Astrocyte (in vitro differentiated cells and primary cell): ENCODE measurements at regions not wholly inside any gene's neighbourhood (a gene's known extent, or its start where the extent isn't known, plus 50 kb on each side); places are given as distances from the start of the nearest gene placed in this dataset.

ENCODE experiments used
- DNase-seq: peaks from one replicate; pipeline ENCODE4 v3.0.0-alpha.2; 2010; ENCODE audit warnings: low read depth
- FAIRE-seq: peaks from 2 replicates; lab custom pipeline; 2011; peaks lifted over from hg19 to GRCh38; lab: Jason Lieb, UNC
- H2AFZ ChIP-seq: 2 replicates; pipeline ENCODE4 v1.6.0; 2012; ENCODE audit warnings: low read depth, low read length, inconsistent platforms
- H3K27ac ChIP-seq: 2 replicates; pipeline ENCODE4 v1.5.1; 2011; ENCODE audit warnings: low read depth, low read length, inconsistent platforms
- H3K27me3 ChIP-seq: 2 replicates; pipeline ENCODE4 v1.6.0; 2011; ENCODE audit warnings: low read length, inconsistent platforms; ENCODE audit not compliant: insufficient read depth
- H3K36me3 ChIP-seq: 2 replicates; pipeline ENCODE4 v1.5.1; 2011; ENCODE audit warnings: low read length, inconsistent platforms; ENCODE audit not compliant: insufficient read depth
- H3K4me1 ChIP-seq: 2 replicates; pipeline ENCODE4 v1.5.1; 2011; ENCODE audit warnings: low read length, inconsistent platforms; ENCODE audit not compliant: insufficient read depth
- H3K4me2 ChIP-seq: 2 replicates; pipeline ENCODE4 v1.6.0; 2012; ENCODE audit warnings: low read length, inconsistent platforms
- H3K4me3 ChIP-seq: 2 replicates; pipeline ENCODE4 v1.5.1; 2011; ENCODE audit warnings: low read depth, mild to moderate bottlenecking, low read length, inconsistent platforms; ENCODE audit not compliant: insufficient read depth
- H3K79me2 ChIP-seq: 2 replicates; pipeline ENCODE4 v1.6.0; 2012; ENCODE audit warnings: mild to moderate bottlenecking, low read length, inconsistent platforms; ENCODE audit not compliant: insufficient read depth
- H3K9ac ChIP-seq: 2 replicates; pipeline ENCODE4 v1.6.0; 2012; ENCODE audit warnings: mild to moderate bottlenecking, low read length, inconsistent platforms
- H3K9me3 ChIP-seq: 2 replicates; pipeline ENCODE4 v1.5.1; 2012; ENCODE audit warnings: low read depth, mild to moderate bottlenecking, low read length, inconsistent platforms; ENCODE audit not compliant: insufficient read depth
- H4K20me1 ChIP-seq: 2 replicates; pipeline ENCODE4 v1.6.0; 2012; ENCODE audit warnings: low read length, inconsistent platforms; ENCODE audit not compliant: insufficient read depth
- H3K27ac Mint-ChIP-seq: one replicate; pipeline ENCODE4 v1.8.0; 2021; ENCODE audit warnings: mild to moderate bottlenecking, mixed read lengths; ENCODE audit not compliant: unreplicated experiment
- H3K27me3 Mint-ChIP-seq: one replicate; pipeline ENCODE4 v1.8.0; 2021; ENCODE audit warnings: low read depth, mixed read lengths; ENCODE audit not compliant: unreplicated experiment
- H3K36me3 Mint-ChIP-seq: one replicate; pipeline ENCODE4 v1.8.0; 2021; ENCODE audit warnings: low read depth, mixed read lengths; ENCODE audit not compliant: unreplicated experiment
- H3K4me1 Mint-ChIP-seq: one replicate; pipeline ENCODE4 v1.8.0; 2021; ENCODE audit warnings: low read depth, mixed read lengths; ENCODE audit not compliant: unreplicated experiment
- H3K4me3 Mint-ChIP-seq: one replicate; pipeline ENCODE4 v1.8.0; 2021; ENCODE audit warnings: mild to moderate bottlenecking, moderate library complexity, mixed read lengths; ENCODE audit not compliant: unreplicated experiment
- H3K9me3 Mint-ChIP-seq: one replicate; pipeline ENCODE4 v1.8.0; 2021; ENCODE audit warnings: mild to moderate bottlenecking, mixed read lengths; ENCODE audit not compliant: unreplicated experiment
- CTCF ChIP-seq: IDR thresholded peaks from 2 replicates; pipeline ENCODE4 v1.5.1; 2011; ENCODE audit warnings: low read depth, mild to moderate bottlenecking, inconsistent platforms, low read length, moderate library complexity; ENCODE audit not compliant: insufficient read depth
- EZH2 ChIP-seq: IDR thresholded peaks from 2 replicates; pipeline ENCODE4 v1.6.1; 2012; ENCODE audit warnings: mild to moderate bottlenecking, low read length, inconsistent platforms; ENCODE audit not compliant: insufficient read depth

GRCh38 chr6:100099189-100100074, 105.4 kb upstream of the MCHR2 start:
- Mint-ChIP-seq H3K4me3 (no peak overlapping the region), H3K9me3 (no peaks in the 10 kb centered on the region), H3K27me3 (no peaks in the 10 kb centered on the region), H3K27ac (no peak overlapping the region), H3K4me1 (peaks cover 5% of the 10 kb centered on the region), H3K36me3 (no peaks in the 10 kb centered on the region)
- no peak overlapping the region for H2AFZ ChIP-seq
- H3K27ac ChIP-seq = no peak overlapping the region
- peaks cover 6% of the 10 kb centered on the region for H3K27me3 ChIP-seq
- no peak overlapping the region for H3K4me2 ChIP-seq
- H3K36me3 ChIP-seq = no peaks in the 10 kb centered on the region
- no peak for TF ChIP-seq EZH2
- TF ChIP-seq CTCF = peak; percentile 51
- no peak overlapping the region for H3K4me3 ChIP-seq
- no peaks in the 10 kb centered on the region for H3K4me1 ChIP-seq
- DNase-seq (no peak), FAIRE-seq (no peak)
- no peaks in the 10 kb centered on the region for H4K20me1 ChIP-seq
- H3K79me2 ChIP-seq = no peaks in the 10 kb centered on the region
- no peak overlapping the region for H3K9ac ChIP-seq
- no peaks in the 10 kb centered on the region for H3K9me3 ChIP-seq

- Histone ChIP-seq H3K27ac (no peak overlapping the region), H4K20me1 (no peaks in the 10 kb centered on the region), H3K4me2 (no peak overlapping the region), H3K9ac (no peak overlapping the region), H3K4me1 (no peaks in the 10 kb centered on the region), H3K36me3 (no peaks in the 10 kb centered on the region), H3K27me3 (peaks cover 6% of the 10 kb centered on the region), H3K9me3 (no peaks in the 10 kb centered on the region), H3K79me2 (no peaks in the 10 kb centered on the region), H2AFZ (no peak overlapping the region), H3K4me3 (no peak overlapping the region)
- no peaks in the 10 kb centered on the region for H3K9me3 Mint-ChIP-seq
- DNase-seq = no peak
- FAIRE-seq = no peak
- TF ChIP-seq EZH2 (no peak), CTCF (no peak)
- H3K36me3 Mint-ChIP-seq = no peaks in the 10 kb centered on the region
- H3K27me3 Mint-ChIP-seq = peaks cover 3% of the 10 kb centered on the region
- no peak overlapping the region for H3K27ac Mint-ChIP-seq
- no peak overlapping the region for H3K4me3 Mint-ChIP-seq
- H3K4me1 Mint-ChIP-seq = no peaks in the 10 kb centered on the region
These were observed 102.9 kb upstream of the MCHR2 start for GRCh38 chr6:100096936-100097335.

- no peak overlapping the region for H3K9ac ChIP-seq
- H3K27ac ChIP-seq = no peak overlapping the region
- no peaks in the 10 kb centered on the region for H3K36me3 ChIP-seq
- no peaks in the 10 kb centered on the region for H3K79me2 ChIP-seq
- no peak for TF ChIP-seq EZH2
- no peak for TF ChIP-seq CTCF
- peaks cover 3% of the 10 kb centered on the region for H3K27me3 Mint-ChIP-seq
- H3K4me3 ChIP-seq = no peak overlapping the region
- no peak overlapping the region for H3K27ac Mint-ChIP-seq
- H3K4me2 ChIP-seq = no peak overlapping the region
- H3K4me1 ChIP-seq = no peaks in the 10 kb centered on the region
- H3K4me1 Mint-ChIP-seq = no peaks in the 10 kb centered on the region
- no peaks in the 10 kb centered on the region for H3K9me3 ChIP-seq
- no peak overlapping the region for H2AFZ ChIP-seq
- peaks cover 6% of the 10 kb centered on the region for H3K27me3 ChIP-seq
- H3K4me3 Mint-ChIP-seq = no peak overlapping the region
- no peaks in the 10 kb centered on the region for H3K36me3 Mint-ChIP-seq
- H4K20me1 ChIP-seq = no peaks in the 10 kb centered on the region
- H3K9me3 Mint-ChIP-seq = no peaks in the 10 kb centered on the region
- DNase-seq = no peak
- no peak for FAIRE-seq
These were observed 102.3 kb upstream of the MCHR2 start for GRCh38 chr6:100096341-100096740.
